OCI-LY7 (cell line): ENCODE measurements at regions not wholly inside any gene's neighbourhood (a gene's known extent, or its start where the extent isn't known, plus 50 kb on each side); places are given as distances from the start of the nearest gene placed in this dataset.

ENCODE experiments used
- BruUV-seq: library from RNA; stranded (reverse); fragments of 400-500 nt; replicated peaks from 2 replicates; lab custom pipeline; 2021; lab: Mats Ljungman, UMichigan
- CTCF ChIA-PET: fragments of 300-600 bp; sonication (Branson Sonifier 250); formaldehyde crosslinking; loops from one replicate; lab custom pipeline; 2022; ENCODE audit warnings: antibody characterized with exemption; ENCODE audit not compliant: unreplicated experiment; lab: Charles Lee
- POLR2A ChIA-PET: fragments of 300-600 bp; sonication (Branson Sonifier 250); formaldehyde crosslinking; loops from one replicate; lab custom pipeline; 2022; ENCODE audit warnings: antibody characterized with exemption; lab: Charles Lee
- DNase-seq: peaks from one replicate; pipeline ENCODE4 v3.0.0-alpha.2; 2015; ENCODE audit warnings: low spot score
- H2AFZ ChIP-seq: fragments of 200-600 bp; sonication (generic), shearing (Covaris generic); 2 replicates; pipeline ENCODE4 v1.6.1; 2014; ENCODE audit warnings: mild to moderate bottlenecking, antibody characterized with exemption, low read length, moderate library complexity
- H3K27ac ChIP-seq: fragments of 200-600 bp; sonication (generic); 2 replicates; pipeline ENCODE4 v1.5.1; 2014; ENCODE audit warnings: mixed run types, low read depth, mild to moderate bottlenecking, moderate library complexity, low read length, inconsistent platforms; ENCODE audit not compliant: poor library complexity, severe bottlenecking
- H3K36me3 ChIP-seq: fragments of 200-600 bp; sonication (generic); 2 replicates; pipeline ENCODE4 v1.6.1; 2014; ENCODE audit warnings: mild to moderate bottlenecking, antibody characterized with exemption, low read length, moderate library complexity, mixed read lengths; ENCODE audit not compliant: insufficient read depth
- H3K4me1 ChIP-seq: fragments of 200-600 bp; sonication (generic); 2 replicates; pipeline ENCODE4 v1.5.1; 2014; ENCODE audit warnings: mild to moderate bottlenecking, low read length; ENCODE audit not compliant: insufficient read depth, poor library complexity, severe bottlenecking
- H3K4me2 ChIP-seq: fragments of 200-600 bp; sonication (generic); 2 replicates; pipeline ENCODE4 v1.6.1; 2014; ENCODE audit warnings: mild to moderate bottlenecking, low read length
- H3K4me3 ChIP-seq: fragments of 200-600 bp; sonication (generic); 2 replicates; pipeline ENCODE4 v1.5.1; 2014; ENCODE audit warnings: mild to moderate bottlenecking, low read depth, low read length; ENCODE audit not compliant: poor library complexity, severe bottlenecking
- H3K79me2 ChIP-seq: fragments of 200-600 bp; sonication (generic); 2 replicates; pipeline ENCODE4 v1.6.1; 2016; ENCODE audit warnings: low read depth, mild to moderate bottlenecking, low read length, moderate library complexity, mixed read lengths; ENCODE audit not compliant: insufficient read depth
- H3K9me2 ChIP-seq: fragments of 200-600 bp; sonication (generic); 2 replicates; pipeline ENCODE4 v1.6.1; 2016; ENCODE audit warnings: mild to moderate bottlenecking, low read length, mixed read lengths; ENCODE audit not compliant: insufficient read depth
- H3K9me3 ChIP-seq: fragments of 200-600 bp; sonication (generic); 2 replicates; pipeline ENCODE4 v1.6.1; 2014; ENCODE audit warnings: mild to moderate bottlenecking, mixed run types, low read length, mixed read lengths
- H4K20me1 ChIP-seq: fragments of 200-600 bp; sonication (generic); 2 replicates; pipeline ENCODE4 v1.6.1; 2014; ENCODE audit warnings: mild to moderate bottlenecking, antibody characterized with exemption, low read length, moderate library complexity, mixed read lengths; ENCODE audit not compliant: insufficient read depth
- EZH2phosphoT487 ChIP-seq: fragments of 200-600 bp; sonication (generic); IDR thresholded peaks from 2 replicates; pipeline ENCODE4 v1.6.1; 2018; ENCODE audit warnings: low read depth, borderline replicate concordance, mild to moderate bottlenecking, mixed run types, antibody characterized with exemption, low read length, moderate library complexity, mixed read lengths
- intact Hi-C: fragments of 100-400 bp; cut with micrococcal nuclease; formaldehyde crosslinking; loops from one replicate; pipeline ENCODE4 v1.10.0; 2022; ENCODE audit not compliant: unreplicated experiment
- TF ChIP-seq, protein P1 (sequence below): fragments of 200-600 bp; sonication (generic); conservative IDR thresholded peaks from 2 replicates; pipeline ENCODE4 v1.5.1; 2014; ENCODE audit warnings: mild to moderate bottlenecking, antibody characterized with exemption, low read length, moderate library complexity, mixed read lengths

DNA sequence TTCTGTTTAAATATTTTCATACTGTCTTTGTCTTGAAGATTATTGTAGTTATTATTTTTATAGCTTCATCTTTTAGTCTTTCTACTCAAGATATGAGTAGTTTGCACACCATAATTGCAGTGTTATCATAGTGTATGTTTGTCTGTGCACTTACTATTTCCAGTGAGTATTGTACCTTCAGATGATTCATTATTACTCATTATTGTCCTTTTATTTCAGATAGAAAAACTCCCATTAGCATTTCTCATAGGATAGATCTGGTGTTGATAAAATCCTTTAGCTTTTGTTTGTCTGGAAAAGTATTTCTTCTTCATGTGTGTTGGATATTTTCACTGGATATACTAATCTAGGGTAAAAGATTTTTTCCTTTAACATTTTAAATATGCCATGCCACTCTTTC lies 646.2 kb upstream of the GRM3 start:
- no peak overlapping the region for H3K4me3 ChIP-seq
- ChIA-PET CTCF (no interaction called here), POLR2A (interaction anchor here (0.6 to 0.7 kb wide), 3 partner anchors 11 to 804 kb away, joined by 3 read pairs; no protein-coding TSS in a partner anchor)
- DNase-seq: no peak
- no peak overlapping the region for H3K4me2 ChIP-seq
- H3K4me1 ChIP-seq: no peaks in the 10 kb centered on the region
- H3K9me3 ChIP-seq: peaks cover 5% of the 10 kb centered on the region; the same call in 1 of the 2 replicates
- no peaks in the 10 kb centered on the region for H3K79me2 ChIP-seq
- TF ChIP-seq, protein P1, sequence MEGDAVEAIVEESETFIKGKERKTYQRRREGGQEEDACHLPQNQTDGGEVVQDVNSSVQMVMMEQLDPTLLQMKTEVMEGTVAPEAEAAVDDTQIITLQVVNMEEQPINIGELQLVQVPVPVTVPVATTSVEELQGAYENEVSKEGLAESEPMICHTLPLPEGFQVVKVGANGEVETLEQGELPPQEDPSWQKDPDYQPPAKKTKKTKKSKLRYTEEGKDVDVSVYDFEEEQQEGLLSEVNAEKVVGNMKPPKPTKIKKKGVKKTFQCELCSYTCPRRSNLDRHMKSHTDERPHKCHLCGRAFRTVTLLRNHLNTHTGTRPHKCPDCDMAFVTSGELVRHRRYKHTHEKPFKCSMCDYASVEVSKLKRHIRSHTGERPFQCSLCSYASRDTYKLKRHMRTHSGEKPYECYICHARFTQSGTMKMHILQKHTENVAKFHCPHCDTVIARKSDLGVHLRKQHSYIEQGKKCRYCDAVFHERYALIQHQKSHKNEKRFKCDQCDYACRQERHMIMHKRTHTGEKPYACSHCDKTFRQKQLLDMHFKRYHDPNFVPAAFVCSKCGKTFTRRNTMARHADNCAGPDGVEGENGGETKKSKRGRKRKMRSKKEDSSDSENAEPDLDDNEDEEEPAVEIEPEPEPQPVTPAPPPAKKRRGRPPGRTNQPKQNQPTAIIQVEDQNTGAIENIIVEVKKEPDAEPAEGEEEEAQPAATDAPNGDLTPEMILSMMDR: no peak
- no peak for TF ChIP-seq EZH2phosphoT487
- no peaks in the 10 kb centered on the region for H3K9me2 ChIP-seq
- H3K27ac ChIP-seq: no peak overlapping the region
- H4K20me1 ChIP-seq: no peaks in the 10 kb centered on the region
- H2AFZ ChIP-seq: no peak overlapping the region
- intact Hi-C loops: no loop called here
- no peaks in the 10 kb centered on the region for H3K36me3 ChIP-seq
- no TSS peak for BruUV-seq

DNA sequence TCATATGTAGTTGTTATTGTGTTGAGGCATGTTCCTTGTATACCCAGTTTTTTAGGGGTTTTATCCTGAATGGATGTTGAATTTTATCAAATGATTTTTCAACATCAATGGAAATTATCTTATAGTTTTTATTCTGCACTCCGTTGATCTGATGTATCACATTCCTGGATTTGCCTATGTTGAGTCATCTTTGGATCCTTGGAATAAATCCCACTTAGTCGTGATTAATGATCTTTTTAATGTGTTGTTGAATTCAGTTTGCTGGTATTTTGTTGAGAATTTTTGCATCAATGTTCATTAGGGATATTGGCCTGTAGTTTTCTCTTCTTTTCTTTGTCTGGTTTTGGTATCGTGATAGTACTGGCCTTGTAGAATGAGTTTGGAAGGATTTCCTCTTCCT lies 648.6 kb upstream of the GRM3 start:
- no peaks in the 10 kb centered on the region for H4K20me1 ChIP-seq
- H3K4me3 ChIP-seq: no peak overlapping the region
- no peaks in the 10 kb centered on the region for H3K9me2 ChIP-seq
- POLR2A ChIA-PET: no interaction called here
- no peaks in the 10 kb centered on the region for H3K4me1 ChIP-seq
- intact Hi-C loops: no loop called here
- no TSS peak for BruUV-seq
- DNase-seq: no peak
- no peak overlapping the region for H3K4me2 ChIP-seq
- no peak overlapping the region for H3K27ac ChIP-seq
- H3K79me2 ChIP-seq: no peaks in the 10 kb centered on the region
- TF ChIP-seq, protein P1: no peak
- no peak for TF ChIP-seq EZH2phosphoT487
- H2AFZ ChIP-seq: no peak overlapping the region
- no peaks in the 10 kb centered on the region for H3K9me3 ChIP-seq
- no peaks in the 10 kb centered on the region for H3K36me3 ChIP-seq
- CTCF ChIA-PET: no interaction called here

DNA sequence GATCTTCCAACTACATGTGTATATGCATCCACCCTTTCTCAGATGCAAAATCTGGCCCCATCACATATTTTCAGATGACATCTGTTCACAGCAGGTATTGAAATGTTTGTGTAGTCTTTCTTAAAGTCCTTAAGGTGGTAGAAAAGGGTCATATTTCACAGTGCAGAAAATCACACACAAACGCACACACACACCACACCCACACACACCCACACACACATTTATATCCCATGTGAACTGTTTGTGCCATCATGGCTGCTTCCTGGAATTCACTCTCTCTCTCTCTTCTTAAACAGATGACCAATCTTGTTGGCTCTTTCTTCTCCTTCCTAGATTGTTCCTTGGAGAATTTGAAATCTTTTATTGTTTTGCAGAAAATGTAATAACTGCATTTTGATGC lies 663.0 kb upstream of the GRM3 start:
- Histone ChIP-seq H3K4me3 (no peak overlapping the region), H3K9me2 (no peaks in the 10 kb centered on the region), H2AFZ (no peak overlapping the region), H3K4me2 (no peak overlapping the region), H3K4me1 (no peaks in the 10 kb centered on the region), H3K79me2 (no peaks in the 10 kb centered on the region), H3K36me3 (no peaks in the 10 kb centered on the region), H3K27ac (no peak overlapping the region), H4K20me1 (no peaks in the 10 kb centered on the region), H3K9me3 (no peaks in the 10 kb centered on the region)
- POLR2A ChIA-PET: interaction anchor here (1.3 kb wide), 1 partner anchor 52 kb away, joined by 5 read pairs; no protein-coding TSS in a partner anchor
- intact Hi-C loops: no loop called here
- DNase-seq: no peak
- TF ChIP-seq EZH2phosphoT487: no peak
- TF ChIP-seq, protein P1: no peak
- no TSS peak for BruUV-seq
- CTCF ChIA-PET: no interaction called here
